ENCODE measurements at regions not wholly inside any gene's neighbourhood (a gene's known extent, or its start where the extent isn't known, plus 50 kb on each side); places are given as distances from the start of the nearest gene placed in this dataset.

GRCh38 chr14:21939836-21940235 lies 266.2 kb upstream of the OR4E1 start:
- DNase-seq (peak in 1 of 4 donors; percentile 10), ATAC-seq (no peak)
- Histone ChIP-seq H3K36me3 (no peaks in the 10 kb centered on the region), H3K27me3 (no peaks in the 10 kb centered on the region), H3K4me3 (no peak overlapping the region), H3K9me3 (no peaks in the 10 kb centered on the region), H3K4me1 (no peaks in the 10 kb centered on the region), H3K27ac (no peak overlapping the region)
- intact Hi-C loops (cut with DNase I) = no loop called here
- no peak for TF ChIP-seq CTCF (IDR thresholded peaks at IDR 0.05)

- TF ChIP-seq CTCF (IDR thresholded peaks at IDR 0.05) = no peak
- DNase-seq = peak in 1 of 4 donors; percentile 38
- intact Hi-C loops (cut with DNase I) = no loop called here
Observed at GRCh38 chr14:21937996-21938395, 264.4 kb upstream of the OR4E1 start.

GRCh38 chr14:21933681-21934080 lies 260.1 kb upstream of the OR4E1 start:
- intact Hi-C loops (cut with DNase I) = no loop called here
- ATAC-seq = no peak

More at GRCh38 chr14:21937996-21938395, 264.4 kb upstream of the OR4E1 start:
- no peaks in the 10 kb centered on the region for H3K36me3 ChIP-seq
- no peak overlapping the region for H3K4me3 ChIP-seq
- H3K27me3 ChIP-seq = no peaks in the 10 kb centered on the region
- no peak for ATAC-seq
- no peaks in the 10 kb centered on the region for H3K4me1 ChIP-seq
- H3K27ac ChIP-seq = no peak overlapping the region
- no peaks in the 10 kb centered on the region for H3K9me3 ChIP-seq

GRCh38 chr14:21924479-21924878 lies 250.9 kb upstream of the OR4E1 start:
- Histone ChIP-seq H3K4me3 (no peak overlapping the region), H3K27ac (no peak overlapping the region), H3K9me3 (no peaks in the 10 kb centered on the region), H3K4me1 (no peaks in the 10 kb centered on the region), H3K27me3 (no peaks in the 10 kb centered on the region), H3K36me3 (no peaks in the 10 kb centered on the region)
- no peak for DNase-seq
- no peak for ATAC-seq
- intact Hi-C loops (cut with DNase I) = no loop called here
- TF ChIP-seq CTCF (IDR thresholded peaks at IDR 0.05) = no peak

More at GRCh38 chr14:21933681-21934080, 260.1 kb upstream of the OR4E1 start:
- DNase-seq = no peak
- Histone ChIP-seq H3K4me1 (no peaks in the 10 kb centered on the region), H3K36me3 (no peaks in the 10 kb centered on the region), H3K27ac (no peak overlapping the region), H3K9me3 (no peaks in the 10 kb centered on the region), H3K4me3 (no peak overlapping the region), H3K27me3 (no peaks in the 10 kb centered on the region)
- no peak for TF ChIP-seq CTCF (IDR thresholded peaks at IDR 0.05)

GRCh38 chr14:21923820-21924219 lies 250.2 kb upstream of the OR4E1 start:
- ATAC-seq = peak; percentile 44
- H3K27ac ChIP-seq = no peak overlapping the region

More at GRCh38 chr14:21923820-21924219, 250.2 kb upstream of the OR4E1 start:
- H3K9me3 ChIP-seq = no peaks in the 10 kb centered on the region
- H3K4me1 ChIP-seq = no peaks in the 10 kb centered on the region
- no peak overlapping the region for H3K4me3 ChIP-seq
- no peak for DNase-seq
- H3K27me3 ChIP-seq = no peaks in the 10 kb centered on the region
- H3K36me3 ChIP-seq = no peaks in the 10 kb centered on the region
- no peak for TF ChIP-seq CTCF (IDR thresholded peaks at IDR 0.05)
- intact Hi-C loops (cut with DNase I) = no loop called here

Data from left lung (tissue), 4 donors.